Uterus (tissue), 2 donors: ENCODE measurements at regions not wholly inside any gene's neighbourhood (a gene's known extent, or its start where the extent isn't known, plus 50 kb on each side); places are given as distances from the start of the nearest gene placed in this dataset.

Experiments
- CTCF ChIP-seq, 4 experiments: fragments of 200-600 bp in 2 of 4; fragments of 450-650 bp in 2 of 4; sonication (generic) in 2 of 4; IDR thresholded peaks; one replicate each; pipeline ENCODE4 v1.5.1; 2016 to 2019; ENCODE audit warnings: antibody characterized with exemption in 4 of 4, mild to moderate bottlenecking in 2 of 4, moderate library complexity in 1 of 4
- POLR2A ChIP-seq, 2 donors: fragments of 450-650 bp; IDR thresholded peaks; one replicate each; pipeline ENCODE4 v1.6.1; 2016; ENCODE audit warnings: antibody characterized with exemption in 2 of 2, mild to moderate bottlenecking in 1 of 2, moderate library complexity in 1 of 2

GRCh38 chr14:32015166-32015565, 61.9 kb upstream of the ARHGAP5 start:
- TF ChIP-seq CTCF (IDR thresholded peaks at IDR 0.05), result no peak
- TF ChIP-seq POLR2A (IDR thresholded peaks at IDR 0.05), result no peak
